Stomach (tissue), 8 donors: ENCODE measurements at regions not wholly inside any gene's neighbourhood (a gene's known extent, or its start where the extent isn't known, plus 50 kb on each side); places are given as distances from the start of the nearest gene placed in this dataset.

Source experiments
- DNase-seq, 2 donors: peaks; one replicate each; pipeline versions ENCODE4 v3.0.0 to v3.0.0-alpha.2; 2013 to 2019
- H3K27ac ChIP-seq, 5 donors: fragments of 200-600 bp in 4 of 5; sonication (generic) in 4 of 5; one replicate each; pipeline ENCODE4 v1.5.1; 2013 to 2019; ENCODE audit warnings: mild to moderate bottlenecking in 1 of 5, moderate library complexity in 1 of 5
- H3K27me3 ChIP-seq, 3 donors: fragments of 200-600 bp; sonication (generic); one replicate each; pipeline ENCODE4 v1.5.1; 2017 to 2019; ENCODE audit warnings: mixed run types in 1 of 3
- H3K36me3 ChIP-seq, 4 donors: fragments of 200-600 bp; sonication (generic); 1 replicate in 3 of 4; 2 replicates in 1 of 4; pipeline ENCODE4 v1.5.1; 2016 to 2019
- H3K4me1 ChIP-seq, 4 donors: fragments of 200-600 bp; sonication (generic); one replicate each; pipeline ENCODE4 v1.5.1; 2016 to 2019
- H3K4me3 ChIP-seq, 4 donors: fragments of 200-600 bp; sonication (generic) in 3 of 4; one replicate each; pipeline ENCODE4 v1.5.1; 2016 to 2019; ENCODE audit warnings: mild to moderate bottlenecking in 1 of 4
- H3K9me3 ChIP-seq, 4 donors: fragments of 200-600 bp; sonication (generic); one replicate each; pipeline ENCODE4 v1.5.1; 2016 to 2019
- EP300 ChIP-seq: sonication (generic); formaldehyde crosslinking; IDR thresholded peaks from one replicate; pipeline ENCODE4 v1.6.1; 2017; ENCODE audit warnings: antibody characterized with exemption
- POLR2A ChIP-seq, 4 donors: fragments of 450-650 bp; IDR thresholded peaks; one replicate each; pipeline ENCODE4 v1.6.1; 2016; ENCODE audit warnings: antibody characterized with exemption in 4 of 4, control low read depth in 2 of 4, mild to moderate bottlenecking in 1 of 4, moderate library complexity in 1 of 4
- POLR2AphosphoS5 ChIP-seq, 3 donors: sonication (generic); formaldehyde crosslinking; IDR thresholded peaks; one replicate each; pipeline ENCODE4 v1.6.1; 2016; ENCODE audit warnings: antibody characterized with exemption in 3 of 3
- WGBS, 5 donors: extraction: QIAGEN DNeasy Blood & Tissue Kit in 3 of 5; methylation state at CpG; one replicate each; pipeline versions ENCODE4 v1.1.5 to v1.1.7; 2013 to 2018; 5-methylcytosine and 5-hydroxymethylcytosine counted together
- intact Hi-C: fragments of 100-400 bp; cut with DNase I; formaldehyde crosslinking; loops from one replicate; pipeline ENCODE4 v1.15.1; 2023; ENCODE audit warnings: low total_unique reads
- TF ChIP-seq, protein P1 (sequence below), 7 experiments: fragments of 450-650 bp in 4 of 7; fragments of 200-600 bp in 3 of 7; sonication (generic) in 3 of 7; IDR thresholded peaks; one replicate each; pipeline ENCODE4 v1.5.1; 2016 to 2019; ENCODE audit warnings: antibody characterized with exemption in 7 of 7, control low read depth in 2 of 7, mild to moderate bottlenecking in 1 of 7
- donor health status: healthy with polysubstance abuse.
- donor health status: Bipolar disorder and iron deficiency.
- donor health status: healthy.

DNA sequence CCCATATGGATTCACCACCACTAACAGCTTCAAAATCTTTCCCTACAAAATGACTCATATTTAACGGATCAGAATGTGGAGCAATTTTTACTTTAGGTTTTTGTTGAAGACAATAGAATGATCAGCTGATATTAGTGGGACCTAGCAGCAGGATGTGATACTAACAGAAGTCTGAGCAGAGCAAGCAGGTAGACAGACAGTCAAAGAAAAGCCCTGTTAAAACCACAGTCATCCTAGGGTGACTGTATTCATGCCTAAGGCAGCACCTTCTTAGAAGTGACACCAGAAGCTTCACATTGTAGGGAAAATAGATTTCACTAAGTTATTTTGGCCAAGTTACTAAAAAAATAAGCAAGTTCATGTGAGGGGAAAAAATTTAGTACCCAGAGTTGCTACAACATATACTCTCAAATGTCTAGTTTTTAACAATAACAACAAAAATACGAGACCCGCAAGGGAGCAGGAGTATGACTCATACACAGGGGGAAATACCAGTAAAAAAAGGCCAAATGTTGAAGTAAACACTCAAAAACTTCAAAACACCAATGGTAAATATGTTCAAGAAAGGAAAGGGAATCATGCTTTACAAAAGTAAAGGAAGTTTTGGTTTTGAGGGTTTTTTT is 590.9 kb downstream of the EPHA3 start:
- intact Hi-C loops: no loop called here
- Histone ChIP-seq H3K4me3 (no peak overlapping the region), H3K4me1 (no peaks in the 10 kb centered on the region), H3K9me3 (peaks cover 0 to under 1% (median 0%) of the 10 kb centered on the region in 4 donors), H3K36me3 (no peaks in the 10 kb centered on the region), H3K27ac (no peak overlapping the region), H3K27me3 (no peaks in the 10 kb centered on the region)
- no peak for TF ChIP-seq EP300
- TF ChIP-seq POLR2AphosphoS5 (IDR thresholded peaks at IDR 0.05): no peak
- no peak for TF ChIP-seq POLR2A (IDR thresholded peaks at IDR 0.05)
- WGBS, 5 donors: 82 to 90% (median 83%) methylated on average over 3 of the region's 3 CpGs
- DNase-seq: no peak

DNA sequence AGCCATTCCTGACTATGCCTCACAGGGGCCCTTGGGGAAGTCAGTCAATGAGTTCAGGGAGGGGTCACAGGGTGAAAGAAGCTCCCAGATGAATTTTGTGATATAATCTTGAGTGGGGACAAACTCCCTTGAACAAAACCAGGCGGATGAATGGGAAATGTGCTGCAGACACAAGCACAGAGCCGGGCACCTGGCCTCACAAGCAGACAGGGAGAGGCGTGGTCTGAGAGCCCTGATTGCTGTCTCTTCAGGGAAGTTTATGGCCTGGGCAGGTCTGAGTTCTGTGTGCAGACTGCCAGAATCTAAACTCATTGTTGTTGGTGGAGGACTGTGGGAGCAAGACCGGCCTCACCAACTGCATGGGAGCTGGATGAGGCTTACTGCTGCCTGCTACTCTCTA is 591.8 kb downstream of the EPHA3 start:
- Histone ChIP-seq H3K4me1 (no peaks in the 10 kb centered on the region), H3K9me3 (peaks cover 0 to 8% (median 0%) of the 10 kb centered on the region in 4 donors), H3K4me3 (no peak overlapping the region), H3K36me3 (no peaks in the 10 kb centered on the region), H3K27ac (no peak overlapping the region), H3K27me3 (no peaks in the 10 kb centered on the region)
- 80 to 100% (median 91%) methylated on average over 4 of the region's 4 CpGs for WGBS, 5 donors
- TF ChIP-seq, protein P1, sequence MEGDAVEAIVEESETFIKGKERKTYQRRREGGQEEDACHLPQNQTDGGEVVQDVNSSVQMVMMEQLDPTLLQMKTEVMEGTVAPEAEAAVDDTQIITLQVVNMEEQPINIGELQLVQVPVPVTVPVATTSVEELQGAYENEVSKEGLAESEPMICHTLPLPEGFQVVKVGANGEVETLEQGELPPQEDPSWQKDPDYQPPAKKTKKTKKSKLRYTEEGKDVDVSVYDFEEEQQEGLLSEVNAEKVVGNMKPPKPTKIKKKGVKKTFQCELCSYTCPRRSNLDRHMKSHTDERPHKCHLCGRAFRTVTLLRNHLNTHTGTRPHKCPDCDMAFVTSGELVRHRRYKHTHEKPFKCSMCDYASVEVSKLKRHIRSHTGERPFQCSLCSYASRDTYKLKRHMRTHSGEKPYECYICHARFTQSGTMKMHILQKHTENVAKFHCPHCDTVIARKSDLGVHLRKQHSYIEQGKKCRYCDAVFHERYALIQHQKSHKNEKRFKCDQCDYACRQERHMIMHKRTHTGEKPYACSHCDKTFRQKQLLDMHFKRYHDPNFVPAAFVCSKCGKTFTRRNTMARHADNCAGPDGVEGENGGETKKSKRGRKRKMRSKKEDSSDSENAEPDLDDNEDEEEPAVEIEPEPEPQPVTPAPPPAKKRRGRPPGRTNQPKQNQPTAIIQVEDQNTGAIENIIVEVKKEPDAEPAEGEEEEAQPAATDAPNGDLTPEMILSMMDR (IDR thresholded peaks at IDR 0.05): no peak
- TF ChIP-seq EP300 (no peak), POLR2A (IDR thresholded peaks at IDR 0.05) (no peak), POLR2AphosphoS5 (IDR thresholded peaks at IDR 0.05) (no peak)
- no peak for DNase-seq
- intact Hi-C loops: no loop called here

DNA sequence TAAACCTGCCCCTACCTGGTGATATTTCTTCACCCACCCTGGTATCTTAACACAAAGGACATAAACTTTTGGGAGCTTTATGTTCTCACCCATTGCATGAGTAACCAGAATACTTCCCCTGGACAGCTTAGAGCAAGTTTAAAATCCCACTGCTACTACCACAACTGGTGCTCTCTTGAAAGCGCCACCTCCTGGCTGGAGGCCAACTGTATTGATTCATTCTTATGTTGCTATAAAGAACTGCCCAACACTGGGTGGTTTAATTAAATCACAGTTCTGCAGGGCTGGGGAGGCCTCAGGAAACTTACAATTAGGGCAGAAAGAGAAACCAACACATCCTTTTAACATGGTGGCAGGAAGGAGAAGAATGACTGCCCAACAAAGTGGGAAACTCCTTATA is 592.4 kb downstream of the EPHA3 start:
- TF ChIP-seq, protein P1 (IDR thresholded peaks at IDR 0.05): no peak
- TF ChIP-seq POLR2AphosphoS5 (IDR thresholded peaks at IDR 0.05): no peak
- no peak for TF ChIP-seq POLR2A (IDR thresholded peaks at IDR 0.05)
- peaks cover 0 to 8% (median 0%) of the 10 kb centered on the region in 4 donors for H3K9me3 ChIP-seq
- DNase-seq: no peak
- no peaks in the 10 kb centered on the region for H3K27me3 ChIP-seq
- intact Hi-C loops: no loop called here
- no peaks in the 10 kb centered on the region for H3K4me1 ChIP-seq
- no peak overlapping the region for H3K4me3 ChIP-seq
- H3K36me3 ChIP-seq: no peaks in the 10 kb centered on the region
- WGBS, 5 donors: 62 to 94% (median 91%) methylated on average over 1 of the region's 1 CpG
- H3K27ac ChIP-seq: no peak overlapping the region

DNA sequence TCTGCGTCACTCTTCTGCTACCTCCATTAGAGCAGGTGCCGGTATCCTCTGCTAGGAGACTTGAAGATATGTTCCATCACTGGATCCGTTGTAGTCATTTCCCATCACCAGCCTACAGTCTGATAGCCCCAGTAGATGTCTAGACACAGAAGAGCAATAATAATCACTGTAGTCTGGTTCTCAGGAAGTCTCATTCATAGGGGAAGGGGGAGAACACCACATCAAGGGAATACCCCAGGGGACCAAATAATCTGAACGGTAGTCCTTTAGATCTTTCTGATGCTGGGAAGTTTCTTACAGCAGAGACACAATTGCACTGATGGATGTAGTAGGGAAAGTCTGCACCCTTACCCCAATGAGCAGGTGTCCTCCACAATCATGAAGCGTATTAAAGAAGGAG is 595.0 kb downstream of the EPHA3 start:
- Histone ChIP-seq H3K4me1 (no peaks in the 10 kb centered on the region), H3K27ac (no peak overlapping the region), H3K36me3 (no peaks in the 10 kb centered on the region), H3K27me3 (no peaks in the 10 kb centered on the region), H3K4me3 (no peak overlapping the region), H3K9me3 (peaks cover 0 to 8% (median 0%) of the 10 kb centered on the region in 4 donors)
- DNase-seq: no peak
- intact Hi-C loops: no loop called here
- 87 to 95% (median 91%) methylated on average over 5 of the region's 5 CpGs for WGBS, 5 donors
- TF ChIP-seq, protein P1 (IDR thresholded peaks at IDR 0.05): no peak
- TF ChIP-seq POLR2AphosphoS5 (IDR thresholded peaks at IDR 0.05) (no peak), POLR2A (IDR thresholded peaks at IDR 0.05) (no peak), EP300 (no peak)

DNA sequence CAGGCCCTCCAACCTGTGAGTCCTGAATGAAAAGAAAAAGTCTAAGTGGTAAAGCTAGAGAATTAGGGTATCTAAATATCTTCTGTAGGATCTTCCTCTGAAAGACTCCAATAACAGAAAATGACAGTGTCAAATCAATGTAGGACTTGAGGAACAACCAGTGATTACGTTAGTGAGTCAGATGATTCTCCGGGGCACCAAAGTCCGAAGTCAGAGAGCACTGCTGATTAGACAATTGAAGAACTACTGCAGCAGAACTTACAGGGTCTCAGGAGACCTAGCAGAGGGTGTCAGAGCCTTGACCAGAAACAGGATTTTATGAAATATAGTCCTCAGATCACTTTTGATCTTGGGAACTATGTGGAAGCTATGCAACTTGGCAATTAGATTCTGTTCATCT is 605.8 kb downstream of the EPHA3 start:
- no peak for DNase-seq
- Histone ChIP-seq H3K27me3 (no peaks in the 10 kb centered on the region), H3K4me3 (no peak overlapping the region), H3K4me1 (no peaks in the 10 kb centered on the region), H3K9me3 (peaks cover 0 to 7% (median 0%) of the 10 kb centered on the region in 4 donors), H3K27ac (no peak overlapping the region), H3K36me3 (no peaks in the 10 kb centered on the region)
- TF ChIP-seq, protein P1 (IDR thresholded peaks at IDR 0.05): no peak
- no peak for TF ChIP-seq POLR2AphosphoS5 (IDR thresholded peaks at IDR 0.05)
- 86 to 91% (median 89%) methylated on average over 3 of the region's 3 CpGs for WGBS, 5 donors
- intact Hi-C loops: no loop called here
